ENCODE measurements at regions not wholly inside any gene's neighbourhood (a gene's known extent, or its start where the extent isn't known, plus 50 kb on each side); places are given as distances from the start of the nearest gene placed in this dataset.

GRCh38 chr7:49643321-49643720 lies 130.1 kb upstream of the VWC2 start:
- TF ChIP-seq CTCF (IDR thresholded peaks at IDR 0.05) (no peak), POLR2AphosphoS5 (IDR thresholded peaks at IDR 0.05) (no peak)

Measured in upper lobe of left lung (tissue), 4 donors.